Activated naive CD8-positive, alpha-beta T cell treated with anti-CD3 and anti-CD28 coated beads for 36 hours (primary cell): ENCODE measurements at regions not wholly inside any gene's neighbourhood (a gene's known extent, or its start where the extent isn't known, plus 50 kb on each side); places are given as distances from the start of the nearest gene placed in this dataset.

Experiments
- DNase-seq: peaks from one replicate; pipeline ENCODE4 v3.0.0; 2021
- H3K27ac Mint-ChIP-seq: one replicate; pipeline ENCODE4 v1.8.0; 2022; ENCODE audit warnings: mild to moderate bottlenecking, moderate library complexity, mixed read lengths
- H3K27me3 Mint-ChIP-seq: one replicate; pipeline ENCODE4 v1.8.0; 2022; ENCODE audit warnings: mild to moderate bottlenecking, mixed read lengths
- H3K36me3 Mint-ChIP-seq: one replicate; pipeline ENCODE4 v1.8.0; 2021; ENCODE audit warnings: mild to moderate bottlenecking, mixed read lengths
- H3K4me1 Mint-ChIP-seq: one replicate; pipeline ENCODE4 v1.8.0; 2021; ENCODE audit warnings: mixed read lengths
- H3K4me3 Mint-ChIP-seq: one replicate; pipeline ENCODE4 v1.8.0; 2022; ENCODE audit warnings: mild to moderate bottlenecking, moderate library complexity, mixed read lengths
- H3K9me3 Mint-ChIP-seq: one replicate; pipeline ENCODE4 v1.8.0; 2022; ENCODE audit warnings: mixed read lengths

DNA sequence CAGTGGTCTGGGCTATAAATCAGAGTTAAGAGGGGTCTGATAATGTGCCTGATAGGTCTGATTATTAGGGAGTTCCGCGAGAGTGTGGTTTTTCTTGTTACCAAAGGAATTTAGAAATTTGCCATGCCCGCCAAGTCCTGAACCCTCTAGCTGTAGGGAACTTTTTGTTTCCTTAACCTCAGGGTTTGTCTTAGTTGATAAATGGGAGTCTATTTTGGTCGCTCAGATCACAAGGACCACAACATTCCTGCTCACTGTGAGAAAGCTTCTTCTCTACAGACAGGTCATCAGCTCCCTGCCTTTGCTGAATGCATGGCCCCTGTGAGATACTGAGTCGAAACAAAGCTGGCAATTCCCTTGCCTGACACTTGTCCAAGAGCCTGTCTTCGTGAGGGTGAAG, 497.8 kb downstream of the HS3ST4 start:
- Mint-ChIP-seq H3K36me3 (no peaks in the 10 kb centered on the region), H3K27ac (no peak overlapping the region), H3K9me3 (no peaks in the 10 kb centered on the region), H3K4me3 (no peak overlapping the region), H3K27me3 (peaks cover 30% of the 10 kb centered on the region), H3K4me1 (no peaks in the 10 kb centered on the region)
- DNase-seq = no peak

DNA sequence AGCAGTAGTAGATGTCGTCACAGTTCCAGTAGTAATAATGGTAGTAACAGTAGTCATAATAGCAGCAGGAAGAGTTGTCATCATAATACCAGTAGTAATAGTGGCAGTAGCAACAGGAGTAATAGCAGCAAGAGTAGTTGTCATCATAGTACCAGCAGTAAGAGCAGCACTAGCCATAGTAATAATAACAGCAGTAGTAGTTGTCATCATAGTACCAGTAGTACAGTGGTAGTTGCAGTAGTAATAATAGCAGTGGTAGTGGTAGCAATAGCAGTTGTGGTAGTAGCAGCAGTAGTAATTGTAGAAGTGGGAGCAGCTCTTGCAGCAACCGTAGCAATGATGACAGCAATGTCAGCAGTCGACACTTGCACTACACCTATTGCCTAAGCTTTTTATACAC, 502.8 kb downstream of the HS3ST4 start:
- H3K27ac Mint-ChIP-seq = no peak overlapping the region
- peaks cover 15% of the 10 kb centered on the region for H3K27me3 Mint-ChIP-seq
- no peaks in the 10 kb centered on the region for H3K9me3 Mint-ChIP-seq
- no peaks in the 10 kb centered on the region for H3K36me3 Mint-ChIP-seq
- DNase-seq = no peak
- no peak overlapping the region for H3K4me3 Mint-ChIP-seq
- peaks cover 6% of the 10 kb centered on the region for H3K4me1 Mint-ChIP-seq

DNA sequence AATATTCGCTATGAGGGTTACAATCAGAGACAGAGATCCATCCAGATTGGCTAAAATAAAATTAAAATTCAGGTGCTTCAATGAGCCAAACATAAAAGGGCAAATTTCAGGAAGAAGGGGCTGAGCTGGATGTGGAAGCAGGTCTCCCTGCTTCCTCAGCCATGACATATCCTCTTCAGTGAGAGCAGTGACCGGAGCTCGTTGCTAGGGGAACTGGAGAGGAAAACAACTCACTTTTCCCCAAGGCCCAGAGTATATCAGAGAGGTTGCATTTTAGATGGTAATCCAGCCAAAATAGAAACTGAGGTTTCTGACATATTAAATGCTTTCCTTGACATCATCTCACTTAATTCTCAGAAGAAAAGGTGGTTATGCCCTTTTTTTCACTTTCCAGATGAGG, 503.5 kb downstream of the HS3ST4 start:
- Mint-ChIP-seq H3K27ac (no peak overlapping the region), H3K4me1 (peaks cover 6% of the 10 kb centered on the region), H3K36me3 (no peaks in the 10 kb centered on the region), H3K4me3 (no peak overlapping the region), H3K9me3 (no peaks in the 10 kb centered on the region), H3K27me3 (peaks cover 14% of the 10 kb centered on the region)
- no peak for DNase-seq

DNA sequence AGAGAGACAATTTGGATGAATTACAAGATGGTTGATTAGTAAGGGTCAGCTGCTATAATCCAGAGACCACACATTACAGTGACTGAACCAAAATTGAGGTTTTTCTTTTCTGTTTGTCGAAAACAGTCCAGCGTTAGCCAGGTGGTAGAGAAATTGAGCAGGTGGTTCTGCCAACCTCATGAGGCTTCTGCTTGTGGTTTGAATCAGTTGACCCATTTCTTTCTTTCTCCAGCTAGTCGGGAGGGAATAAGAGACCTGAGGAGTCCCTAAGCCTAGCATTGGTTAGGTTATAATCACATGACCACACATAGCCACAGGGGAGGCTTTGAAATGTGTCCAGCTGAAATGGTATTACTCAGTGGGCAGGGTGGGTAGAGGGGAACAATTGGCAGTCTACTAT, 504.6 kb downstream of the HS3ST4 start:
- H3K4me1 Mint-ChIP-seq = peaks cover 6% of the 10 kb centered on the region
- peaks cover 12% of the 10 kb centered on the region for H3K27me3 Mint-ChIP-seq
- H3K9me3 Mint-ChIP-seq = no peaks in the 10 kb centered on the region
- no peak for DNase-seq
- no peak overlapping the region for H3K27ac Mint-ChIP-seq
- no peak overlapping the region for H3K4me3 Mint-ChIP-seq
- H3K36me3 Mint-ChIP-seq = no peaks in the 10 kb centered on the region

DNA sequence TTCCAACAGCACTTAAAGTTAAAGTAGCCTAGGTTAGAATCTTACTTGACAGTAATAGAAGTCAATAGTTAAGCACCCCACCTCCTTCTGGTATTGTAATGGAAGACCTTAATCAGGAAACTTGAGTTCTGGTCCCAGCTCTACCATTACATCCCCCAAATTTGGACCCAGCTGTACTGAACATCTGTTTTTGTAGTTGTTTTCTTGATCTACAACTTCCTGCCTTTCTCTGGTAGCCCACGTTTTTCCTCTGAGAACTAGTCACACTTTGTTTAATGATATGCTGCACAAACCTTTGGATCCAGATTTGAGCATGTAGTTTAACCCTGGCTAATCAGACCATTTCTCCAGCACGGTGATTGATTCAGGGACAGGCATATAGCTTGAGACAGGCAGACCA, 505.0 kb downstream of the HS3ST4 start:
- no peak overlapping the region for H3K4me3 Mint-ChIP-seq
- no peaks in the 10 kb centered on the region for H3K9me3 Mint-ChIP-seq
- H3K36me3 Mint-ChIP-seq = no peaks in the 10 kb centered on the region
- H3K4me1 Mint-ChIP-seq = peaks cover 6% of the 10 kb centered on the region
- H3K27me3 Mint-ChIP-seq = peaks cover 15% of the 10 kb centered on the region
- DNase-seq = no peak
- H3K27ac Mint-ChIP-seq = no peak overlapping the region

DNA sequence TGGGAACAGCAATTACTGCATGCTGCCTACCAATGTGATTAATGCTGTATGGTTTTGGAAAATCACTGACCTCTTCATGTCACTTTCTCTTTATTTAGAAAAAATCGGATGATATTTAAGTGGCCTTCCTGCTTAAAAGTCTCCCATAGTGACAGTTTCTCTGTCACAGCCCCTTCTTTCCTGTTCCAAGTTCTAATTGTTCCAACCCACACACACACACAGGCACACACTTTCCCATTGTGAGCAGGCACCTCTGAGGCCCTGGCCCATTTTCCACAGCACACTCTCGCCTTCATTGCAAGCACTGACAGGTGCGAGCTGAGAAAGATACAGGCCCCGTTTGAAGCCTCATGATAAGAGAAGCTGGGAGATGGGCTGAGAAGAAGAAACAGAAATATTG, 505.9 kb downstream of the HS3ST4 start:
- H3K27me3 Mint-ChIP-seq = peaks cover 15% of the 10 kb centered on the region
- DNase-seq = no peak
- no peaks in the 10 kb centered on the region for H3K9me3 Mint-ChIP-seq
- peaks cover 6% of the 10 kb centered on the region for H3K4me1 Mint-ChIP-seq
- no peak overlapping the region for H3K4me3 Mint-ChIP-seq
- H3K36me3 Mint-ChIP-seq = no peaks in the 10 kb centered on the region
- no peak overlapping the region for H3K27ac Mint-ChIP-seq

DNA sequence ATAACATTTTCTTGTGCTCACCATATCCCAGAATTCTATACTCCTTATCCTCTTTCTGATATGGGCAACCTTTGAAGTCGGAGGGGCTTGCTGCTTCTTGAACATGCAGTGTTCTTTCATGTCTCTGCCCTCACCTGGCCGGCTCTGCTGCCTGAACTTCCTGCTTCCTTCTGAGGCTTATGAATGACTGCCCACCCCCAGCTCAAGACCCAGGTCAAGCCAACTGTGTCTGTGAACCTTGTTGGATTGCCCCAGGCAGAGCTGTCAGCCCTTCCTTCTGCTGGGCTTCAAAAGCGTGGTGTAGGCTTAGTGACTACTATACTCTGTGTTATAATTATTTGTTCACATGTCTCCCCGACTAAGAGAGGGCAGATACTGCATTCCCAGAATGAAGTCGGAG, 506.5 kb downstream of the HS3ST4 start:
- H3K9me3 Mint-ChIP-seq = no peaks in the 10 kb centered on the region
- H3K4me1 Mint-ChIP-seq = peaks cover 6% of the 10 kb centered on the region
- no peak overlapping the region for H3K27ac Mint-ChIP-seq
- H3K4me3 Mint-ChIP-seq = no peak overlapping the region
- DNase-seq = no peak
- H3K36me3 Mint-ChIP-seq = no peaks in the 10 kb centered on the region
- peaks cover 15% of the 10 kb centered on the region for H3K27me3 Mint-ChIP-seq

DNA sequence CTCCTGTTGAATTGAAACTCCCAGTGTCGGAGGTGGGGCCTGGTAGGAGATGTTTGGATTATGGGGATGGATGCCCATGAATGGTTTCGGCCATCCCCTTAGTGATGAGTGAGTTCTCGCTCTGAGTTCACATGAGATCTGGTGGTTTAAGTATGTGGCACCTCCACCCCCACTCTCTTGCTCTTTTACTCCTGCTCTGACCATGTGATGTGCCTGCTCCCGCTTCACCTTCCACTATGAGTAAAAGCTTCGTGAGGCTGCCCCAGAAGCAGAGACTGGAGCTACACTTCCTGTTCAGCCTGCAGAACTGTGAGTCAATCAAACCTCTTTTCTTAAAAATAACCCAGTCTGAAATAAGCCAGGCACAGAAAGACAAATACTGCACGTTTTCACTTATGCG, 512.4 kb downstream of the HS3ST4 start:
- no peaks in the 10 kb centered on the region for H3K36me3 Mint-ChIP-seq
- H3K9me3 Mint-ChIP-seq = no peaks in the 10 kb centered on the region
- no peaks in the 10 kb centered on the region for H3K4me1 Mint-ChIP-seq
- H3K27ac Mint-ChIP-seq = no peak overlapping the region
- no peak for DNase-seq
- no peak overlapping the region for H3K4me3 Mint-ChIP-seq
- H3K27me3 Mint-ChIP-seq = peaks cover 30% of the 10 kb centered on the region

DNA sequence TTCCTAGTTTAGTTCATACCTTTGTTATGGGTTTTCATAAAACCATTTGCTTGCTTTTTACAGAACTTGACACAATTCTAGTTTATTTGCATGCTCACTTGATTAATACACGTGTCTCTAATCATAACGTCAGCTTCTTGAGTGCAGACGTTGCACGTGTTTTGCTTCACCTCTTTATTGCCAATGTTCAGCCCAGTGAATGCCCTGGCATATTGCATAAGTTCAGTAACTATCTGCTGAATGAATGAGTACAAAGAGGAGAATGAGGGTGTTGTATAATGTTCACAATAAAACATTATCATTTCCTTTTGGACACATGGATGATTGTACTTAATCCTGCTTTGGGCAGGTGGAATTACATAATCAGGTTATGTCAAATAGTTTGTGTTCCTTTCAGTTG, 519.8 kb downstream of the HS3ST4 start:
- peaks cover 22% of the 10 kb centered on the region for H3K27me3 Mint-ChIP-seq
- peaks cover 5% of the 10 kb centered on the region for H3K9me3 Mint-ChIP-seq
- no peaks in the 10 kb centered on the region for H3K36me3 Mint-ChIP-seq
- DNase-seq = no peak
- no peaks in the 10 kb centered on the region for H3K4me1 Mint-ChIP-seq
- no peak overlapping the region for H3K4me3 Mint-ChIP-seq
- H3K27ac Mint-ChIP-seq = no peak overlapping the region

DNA sequence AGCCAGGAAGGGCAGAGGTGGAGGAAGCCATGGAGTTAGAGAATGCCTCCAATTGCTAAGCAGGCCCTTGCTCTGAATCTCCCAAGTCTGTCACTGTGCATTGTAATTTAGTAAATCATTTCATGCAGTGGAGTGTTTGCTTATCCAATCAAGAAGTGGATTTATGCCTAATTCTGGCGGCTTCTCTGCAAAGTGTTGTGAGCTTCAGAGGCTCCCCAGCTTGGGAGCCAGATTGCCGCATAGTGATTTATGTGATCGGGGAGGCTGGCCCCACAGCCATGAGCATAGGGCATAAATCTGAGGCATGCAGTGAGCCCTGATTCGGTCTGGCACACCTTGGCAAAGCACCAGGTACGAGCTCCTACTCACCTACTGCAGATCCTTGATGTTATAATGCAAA, 520.8 kb downstream of the HS3ST4 start:
- H3K4me3 Mint-ChIP-seq = no peak overlapping the region
- H3K9me3 Mint-ChIP-seq = peaks cover 5% of the 10 kb centered on the region
- no peaks in the 10 kb centered on the region for H3K36me3 Mint-ChIP-seq
- peaks cover 23% of the 10 kb centered on the region for H3K27me3 Mint-ChIP-seq
- H3K27ac Mint-ChIP-seq = no peak overlapping the region
- no peak for DNase-seq
- no peaks in the 10 kb centered on the region for H3K4me1 Mint-ChIP-seq

DNA sequence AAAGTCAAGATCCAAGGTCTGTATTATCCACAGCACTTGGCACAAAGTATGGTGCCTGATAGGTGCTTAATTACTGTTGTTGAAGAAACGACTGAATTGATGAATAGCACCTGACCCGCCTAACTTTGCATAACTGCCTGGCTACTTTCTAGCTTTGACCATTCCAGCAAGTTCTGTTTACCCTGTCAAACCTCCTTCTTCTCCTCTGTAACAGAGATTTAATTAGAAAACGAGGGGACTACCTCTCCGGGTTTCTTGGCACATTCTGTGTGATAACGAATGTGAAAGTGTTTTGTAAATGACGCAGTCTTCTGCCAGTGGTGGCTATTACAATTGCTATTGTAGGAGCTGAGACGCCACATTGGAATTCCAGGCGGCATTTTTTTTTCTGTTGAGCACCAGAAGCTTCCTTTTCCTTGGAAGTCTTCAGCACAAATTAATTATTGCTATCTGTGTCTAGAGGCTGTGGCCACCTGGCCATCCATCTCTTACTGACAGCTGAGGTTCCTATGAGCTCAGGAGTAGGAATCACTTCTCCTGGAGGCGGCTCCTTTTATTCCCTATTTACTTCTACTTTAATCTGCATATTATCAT, 522.9 kb downstream of the HS3ST4 start:
- peaks cover 5% of the 10 kb centered on the region for H3K9me3 Mint-ChIP-seq

DNA sequence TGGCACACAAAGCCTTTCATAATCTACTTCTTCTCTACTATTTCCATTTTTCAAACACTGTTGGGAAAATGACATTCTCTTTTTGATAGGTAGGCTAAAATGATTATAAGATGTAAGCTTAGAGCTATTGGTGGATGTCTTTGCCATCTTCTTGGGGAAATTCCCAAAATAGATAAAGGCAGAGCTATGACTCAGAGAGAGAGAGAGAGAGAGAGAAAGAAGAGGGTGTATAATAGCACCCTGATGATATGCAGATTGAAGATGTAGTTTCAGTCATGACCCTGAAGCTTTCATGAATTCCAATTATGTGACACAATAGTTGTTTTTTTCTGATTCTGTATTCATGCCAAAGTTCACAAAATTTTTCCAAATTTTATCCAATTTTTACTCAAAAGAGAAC, 529.1 kb downstream of the HS3ST4 start:
- H3K27ac Mint-ChIP-seq = no peak overlapping the region
- H3K4me3 Mint-ChIP-seq = no peak overlapping the region
- no peaks in the 10 kb centered on the region for H3K36me3 Mint-ChIP-seq
- no peak for DNase-seq
- H3K27me3 Mint-ChIP-seq = peaks cover 32% of the 10 kb centered on the region
- no peaks in the 10 kb centered on the region for H3K9me3 Mint-ChIP-seq
- H3K4me1 Mint-ChIP-seq = peaks cover 9% of the 10 kb centered on the region

More for the DNA sequence above, 522.9 kb downstream of the HS3ST4 start:
- H3K4me3 Mint-ChIP-seq = no peak overlapping the region
- peaks cover 34% of the 10 kb centered on the region for H3K27me3 Mint-ChIP-seq
- H3K27ac Mint-ChIP-seq = no peak overlapping the region
- H3K4me1 Mint-ChIP-seq = no peaks in the 10 kb centered on the region
- DNase-seq = no peak
- H3K36me3 Mint-ChIP-seq = no peaks in the 10 kb centered on the region

DNA sequence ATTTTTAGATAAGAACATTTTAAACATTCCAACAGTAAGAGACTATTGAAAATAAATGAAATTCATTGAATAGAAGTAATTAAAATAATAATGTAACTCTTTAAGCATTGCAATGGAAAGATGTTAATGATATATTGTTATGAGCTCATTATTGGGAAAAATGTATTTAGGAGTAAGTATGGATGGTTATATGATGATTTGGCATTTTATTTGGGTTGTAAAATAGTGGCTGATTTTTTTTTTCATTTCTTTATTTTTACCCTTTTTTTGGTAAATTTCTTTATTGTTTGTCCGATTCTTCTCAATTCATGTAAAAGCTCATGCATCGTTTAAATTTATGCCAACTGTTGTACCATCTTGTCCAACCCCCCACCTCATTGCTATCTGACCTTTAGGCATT, 539.9 kb downstream of the HS3ST4 start:
- no peak overlapping the region for H3K27ac Mint-ChIP-seq
- no peak overlapping the region for H3K4me3 Mint-ChIP-seq
- H3K36me3 Mint-ChIP-seq = no peaks in the 10 kb centered on the region
- no peaks in the 10 kb centered on the region for H3K9me3 Mint-ChIP-seq
- peaks cover 6% of the 10 kb centered on the region for H3K27me3 Mint-ChIP-seq
- no peak for DNase-seq
- peaks cover 2% of the 10 kb centered on the region for H3K4me1 Mint-ChIP-seq

DNA sequence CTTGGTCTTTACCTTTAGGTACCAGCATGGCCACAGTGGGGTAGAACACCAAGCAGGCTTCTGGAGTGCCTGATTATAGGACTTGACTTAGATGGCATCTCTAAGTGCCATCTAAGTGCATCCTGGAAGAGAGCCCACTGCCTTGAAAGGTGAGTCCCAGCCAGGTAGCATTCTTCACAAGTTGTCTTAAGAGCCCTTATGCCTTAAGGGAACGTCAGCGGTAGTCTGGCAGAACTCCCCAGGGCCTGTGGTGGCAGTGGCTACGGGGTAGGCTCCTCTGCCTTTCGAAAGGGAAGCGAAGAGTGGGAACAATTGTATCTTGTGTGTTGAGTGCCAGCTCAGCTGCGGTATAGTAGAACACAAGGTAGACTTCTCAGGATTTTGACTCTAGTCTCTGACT, 549.0 kb downstream of the HS3ST4 start:
- Mint-ChIP-seq H3K27ac (no peak overlapping the region), H3K27me3 (peaks cover 11% of the 10 kb centered on the region)
- DNase-seq = no peak

DNA sequence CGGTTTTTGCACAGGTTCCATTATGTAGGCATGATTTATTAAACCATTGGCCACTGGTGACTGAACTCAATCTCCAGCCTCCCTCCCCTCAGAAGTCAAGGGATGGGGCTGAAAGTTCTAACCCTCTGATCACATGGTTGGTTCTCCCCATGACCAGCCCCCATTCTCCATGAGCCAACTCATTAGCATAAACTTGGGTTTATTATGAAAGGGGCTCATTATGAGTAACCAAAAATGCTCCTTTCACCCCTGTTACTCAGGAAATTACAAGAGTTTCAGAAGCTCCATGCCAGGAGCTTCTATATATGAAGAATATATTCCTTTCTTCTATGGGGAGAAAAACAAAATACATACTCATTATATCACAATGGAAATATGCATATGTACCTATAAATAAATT, 555.3 kb downstream of the HS3ST4 start:
- Mint-ChIP-seq H3K4me3 (no peak overlapping the region), H3K36me3 (no peaks in the 10 kb centered on the region), H3K4me1 (peaks cover 5% of the 10 kb centered on the region), H3K27me3 (peaks cover 17% of the 10 kb centered on the region), H3K9me3 (peaks cover 12% of the 10 kb centered on the region), H3K27ac (no peak overlapping the region)
- no peak for DNase-seq

More for the DNA sequence above, 549.0 kb downstream of the HS3ST4 start:
- no peaks in the 10 kb centered on the region for H3K4me1 Mint-ChIP-seq
- peaks cover 11% of the 10 kb centered on the region for H3K9me3 Mint-ChIP-seq
- no peak overlapping the region for H3K4me3 Mint-ChIP-seq
- H3K36me3 Mint-ChIP-seq = no peaks in the 10 kb centered on the region

DNA sequence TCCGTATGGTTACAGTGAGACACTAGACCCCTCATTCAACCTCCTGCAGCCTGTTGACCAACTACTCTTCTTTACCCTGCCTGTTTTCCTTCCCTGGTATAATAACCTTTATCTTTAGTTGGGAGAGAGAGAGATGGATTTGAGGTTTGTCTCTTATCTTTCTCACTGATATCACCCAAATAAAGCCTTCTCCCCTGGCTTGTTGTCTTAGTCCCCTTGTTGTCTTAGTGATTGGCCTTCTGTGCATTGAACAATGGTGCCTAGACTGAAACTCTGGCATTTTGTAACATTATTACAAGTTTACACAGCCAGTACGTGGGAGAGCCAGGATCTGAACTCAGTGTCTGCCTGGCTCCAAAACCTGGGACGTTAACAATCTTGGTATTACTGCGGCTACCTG, 560.8 kb downstream of the HS3ST4 start:
- H3K9me3 Mint-ChIP-seq = peaks cover 12% of the 10 kb centered on the region
- no peak overlapping the region for H3K4me3 Mint-ChIP-seq
- peaks cover 2% of the 10 kb centered on the region for H3K36me3 Mint-ChIP-seq
- H3K4me1 Mint-ChIP-seq = peaks cover 2% of the 10 kb centered on the region
- peaks cover 19% of the 10 kb centered on the region for H3K27me3 Mint-ChIP-seq
- DNase-seq = no peak
- no peak overlapping the region for H3K27ac Mint-ChIP-seq

DNA sequence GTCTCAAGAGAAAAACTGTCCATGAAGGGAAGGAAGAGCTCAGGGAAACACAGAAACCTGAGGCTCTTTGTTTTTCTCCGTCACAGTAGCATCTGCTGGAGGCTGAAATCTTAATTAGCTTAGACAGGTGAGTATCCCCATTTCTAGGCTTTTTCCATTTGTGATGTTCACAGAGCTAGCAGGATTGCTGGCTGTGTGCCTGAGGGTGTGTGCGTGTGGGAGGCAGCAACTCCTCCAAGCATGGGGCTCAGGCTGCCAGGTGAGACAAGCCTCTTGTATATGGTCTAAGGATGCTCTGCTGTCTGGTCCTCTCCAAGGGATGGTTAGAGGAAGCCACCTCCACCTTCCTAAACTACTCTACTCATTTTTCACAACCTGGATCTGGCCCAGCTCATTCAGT, 569.9 kb downstream of the HS3ST4 start:
- Mint-ChIP-seq H3K4me1 (peaks cover 10% of the 10 kb centered on the region), H3K27ac (no peak overlapping the region), H3K27me3 (peaks cover 4% of the 10 kb centered on the region), H3K36me3 (no peaks in the 10 kb centered on the region), H3K9me3 (no peaks in the 10 kb centered on the region), H3K4me3 (no peak overlapping the region)
- DNase-seq = no peak
